RKO (cell line): ENCODE measurements at regions not wholly inside any gene's neighbourhood (a gene's known extent, or its start where the extent isn't known, plus 50 kb on each side); places are given as distances from the start of the nearest gene placed in this dataset.

Source experiments
- DNase-seq: peaks from one replicate; pipeline ENCODE4 v3.0.0-alpha.2; 2016; ENCODE audit warnings: low spot score

- no peak for DNase-seq
Measured at GRCh38 chr2:20539776-20540586, 93.1 kb downstream of the RHOB start.

- no peak for DNase-seq
Measured at GRCh38 chr2:20540587-20541293, 93.9 kb downstream of the RHOB start.

- no peak for DNase-seq
Measured at GRCh38 chr2:20541294-20541640, 94.4 kb downstream of the RHOB start.

- no peak for DNase-seq
Measured at GRCh38 chr2:20541651-20542050, 94.8 kb downstream of the RHOB start.

- DNase-seq = no peak
Measured at GRCh38 chr2:20542269-20542668, 95.4 kb downstream of the RHOB start.

- no peak for DNase-seq
Measured at GRCh38 chr2:20542746-20543468, 96.0 kb downstream of the RHOB start.

GRCh38 chr2:20543469-20544152 is 96.7 kb downstream of the RHOB start:
- DNase-seq = no peak

GRCh38 chr2:20544153-20544747 is 97.4 kb downstream of the RHOB start:
- DNase-seq = no peak

GRCh38 chr2:20549144-20549543 is 101.8 kb downstream of the HS1BP3 start:
- DNase-seq = no peak

GRCh38 chr2:20549691-20550348 is 101.1 kb downstream of the HS1BP3 start:
- no peak for DNase-seq

GRCh38 chr2:20551260-20551944 is 99.5 kb downstream of the HS1BP3 start:
- DNase-seq = no peak

- no peak for DNase-seq
Measured at GRCh38 chr2:20551945-20552328, 99.0 kb downstream of the HS1BP3 start.

- DNase-seq = no peak
Measured at GRCh38 chr2:20552847-20553246, 98.1 kb downstream of the HS1BP3 start.

GRCh38 chr2:20553580-20553979 is 97.3 kb downstream of the HS1BP3 start:
- no peak for DNase-seq

- DNase-seq = no peak
Measured at GRCh38 chr2:20555954-20556353, 94.9 kb downstream of the HS1BP3 start.

- DNase-seq = no peak
Measured at GRCh38 chr2:20556756-20557155, 94.1 kb downstream of the HS1BP3 start.

GRCh38 chr2:20557226-20557625 is 93.7 kb downstream of the HS1BP3 start:
- no peak for DNase-seq

- no peak for DNase-seq
Measured at GRCh38 chr2:20557635-20558034, 93.3 kb downstream of the HS1BP3 start.

GRCh38 chr2:20558391-20559150 is 92.3 kb downstream of the HS1BP3 start:
- no peak for DNase-seq

- DNase-seq = no peak
Measured at GRCh38 chr2:20559277-20559676, 91.6 kb downstream of the HS1BP3 start.
